RWPE2 (cell line): ENCODE measurements at regions not wholly inside any gene's neighbourhood (a gene's known extent, or its start where the extent isn't known, plus 50 kb on each side); places are given as distances from the start of the nearest gene placed in this dataset.

Experiments
- ATAC-seq: fragments of 200-7000 bp; cut with Tn5 transposase; 3 replicates; pipeline ENCODE4 v1.9.1; 2021; ENCODE audit warnings: low read depth
- DNase-seq: peaks from one replicate; pipeline ENCODE4 v3.0.0-alpha.2; 2020; ENCODE audit warnings: low spot score
- H3K27ac ChIP-seq: fragments of 450-650 bp; 2 replicates; pipeline ENCODE4 v1.5.1; 2017; ENCODE audit warnings: mild to moderate bottlenecking; ENCODE audit not compliant: poor library complexity, severe bottlenecking
- H3K27me3 ChIP-seq: fragments of 250-450 bp; sonication (Bioruptor Pico); 2 replicates; pipeline ENCODE4 v1.5.1; 2021; ENCODE audit warnings: mild to moderate bottlenecking, moderate library complexity; ENCODE audit not compliant: insufficient read depth, poor library complexity, severe bottlenecking
- H3K36me3 ChIP-seq: fragments of 250-450 bp; sonication (Bioruptor Pico); 2 replicates; pipeline ENCODE4 v1.5.1; 2020; ENCODE audit warnings: low read depth, mild to moderate bottlenecking, moderate library complexity
- H3K4me1 ChIP-seq: fragments of 250-450 bp; sonication (Bioruptor Pico); 2 replicates; pipeline ENCODE4 v1.5.1; 2021; ENCODE audit warnings: mild to moderate bottlenecking, moderate library complexity; ENCODE audit not compliant: insufficient read depth, poor library complexity, severe bottlenecking
- H3K4me3 ChIP-seq: fragments of 250-450 bp; sonication (Bioruptor Pico); 2 replicates; pipeline ENCODE4 v1.5.1; 2021; ENCODE audit warnings: mild to moderate bottlenecking, moderate library complexity; ENCODE audit not compliant: severe bottlenecking
- H3K9me3 ChIP-seq: fragments of 250-450 bp; sonication (Bioruptor Pico); 2 replicates; pipeline ENCODE4 v1.5.1; 2021; ENCODE audit warnings: mild to moderate bottlenecking, moderate library complexity; ENCODE audit not compliant: severe bottlenecking
- CTCF ChIP-seq: fragments of 450-650 bp; IDR thresholded peaks from one replicate; pipeline ENCODE4 v1.5.1; 2017; ENCODE audit warnings: mild to moderate bottlenecking, moderate library complexity; ENCODE audit not compliant: poor library complexity, severe bottlenecking

GRCh38 chr4:155491336-155492120 is 114.8 kb upstream of the MAP9 start:
- Histone ChIP-seq H3K27ac (no peak overlapping the region), H3K9me3 (no peaks in the 10 kb centered on the region), H3K27me3 (no peaks in the 10 kb centered on the region), H3K4me1 (no peaks in the 10 kb centered on the region), H3K4me3 (no peak overlapping the region), H3K36me3 (no peaks in the 10 kb centered on the region)
- ATAC-seq: no peak
- DNase-seq: no peak
- no peak for TF ChIP-seq CTCF

- no peaks in the 10 kb centered on the region for H3K27me3 ChIP-seq
- ATAC-seq: no peak
- no peak for TF ChIP-seq CTCF
These were observed 112.5 kb upstream of the MAP9 start for GRCh38 chr4:155489271-155489670.

GRCh38 chr4:155488691-155489090 is 111.9 kb upstream of the MAP9 start:
- Histone ChIP-seq H3K27ac (no peak overlapping the region), H3K27me3 (no peaks in the 10 kb centered on the region), H3K9me3 (no peaks in the 10 kb centered on the region), H3K4me1 (no peaks in the 10 kb centered on the region), H3K4me3 (no peak overlapping the region), H3K36me3 (no peaks in the 10 kb centered on the region)
- no peak for TF ChIP-seq CTCF
- ATAC-seq: no peak
- no peak for DNase-seq

More at GRCh38 chr4:155489271-155489670, 112.5 kb upstream of the MAP9 start:
- H3K9me3 ChIP-seq: no peaks in the 10 kb centered on the region
- H3K27ac ChIP-seq: no peak overlapping the region
- no peak overlapping the region for H3K4me3 ChIP-seq
- H3K36me3 ChIP-seq: no peaks in the 10 kb centered on the region
- DNase-seq: no peak
- H3K4me1 ChIP-seq: no peaks in the 10 kb centered on the region

- DNase-seq (no peak), ATAC-seq (no peak)
- H3K36me3 ChIP-seq: no peaks in the 10 kb centered on the region
- no peaks in the 10 kb centered on the region for H3K4me1 ChIP-seq
- H3K27ac ChIP-seq: no peak overlapping the region
- H3K27me3 ChIP-seq: no peaks in the 10 kb centered on the region
- TF ChIP-seq CTCF: no peak
- no peaks in the 10 kb centered on the region for H3K9me3 ChIP-seq
- no peak overlapping the region for H3K4me3 ChIP-seq
These were observed 110.4 kb upstream of the MAP9 start for GRCh38 chr4:155487210-155487609.

- no peak for TF ChIP-seq CTCF
- no peaks in the 10 kb centered on the region for H3K36me3 ChIP-seq
- no peaks in the 10 kb centered on the region for H3K9me3 ChIP-seq
- DNase-seq: no peak
- no peak overlapping the region for H3K4me3 ChIP-seq
- H3K27me3 ChIP-seq: no peaks in the 10 kb centered on the region
- H3K27ac ChIP-seq: no peak overlapping the region
- H3K4me1 ChIP-seq: no peaks in the 10 kb centered on the region
- no peak for ATAC-seq
These were observed 104.4 kb upstream of the MAP9 start for GRCh38 chr4:155481150-155481549.
